Ascending aorta (tissue), 2 donors: ENCODE measurements at regions not wholly inside any gene's neighbourhood (a gene's known extent, or its start where the extent isn't known, plus 50 kb on each side); places are given as distances from the start of the nearest gene placed in this dataset.

ENCODE experiments used
- DNase-seq, 2 donors: peaks; one replicate each; pipeline ENCODE4 v3.0.0-alpha.2; 2019; ENCODE audit warnings: low spot score in 2 of 2
- H3K27ac ChIP-seq, 2 donors: fragments of 200-600 bp; sonication (generic); one replicate each; pipeline ENCODE4 v1.5.1; 2016 to 2017; ENCODE audit warnings: mild to moderate bottlenecking in 1 of 2
- H3K27me3 ChIP-seq: fragments of 200-600 bp; sonication (generic); one replicate; pipeline ENCODE4 v1.5.1; 2017
- H3K36me3 ChIP-seq, 2 donors: fragments of 200-600 bp; sonication (generic); one replicate each; pipeline ENCODE4 v1.5.1; 2016
- H3K4me1 ChIP-seq, 2 donors: fragments of 200-600 bp; sonication (generic); one replicate each; pipeline ENCODE4 v1.5.1; 2016 to 2017; ENCODE audit warnings: mild to moderate bottlenecking in 1 of 2
- H3K4me3 ChIP-seq, 2 donors: fragments of 200-600 bp; sonication (generic); one replicate each; pipeline ENCODE4 v1.5.1; 2016 to 2017; ENCODE audit warnings: mild to moderate bottlenecking in 1 of 2
- H3K9me3 ChIP-seq, 2 donors: fragments of 200-600 bp; sonication (generic); one replicate each; pipeline ENCODE4 v1.5.1; 2016
- CTCF ChIP-seq, 3 experiments: fragments of 200-600 bp in 2 of 3; fragments of 450-650 bp in 1 of 3; sonication (generic) in 2 of 3; IDR thresholded peaks; one replicate each; pipeline ENCODE4 v1.5.1; 2016 to 2019; ENCODE audit warnings: antibody characterized with exemption in 3 of 3, mild to moderate bottlenecking in 1 of 3, moderate library complexity in 1 of 3
- intact Hi-C: fragments of 100-400 bp; cut with DNase I; formaldehyde crosslinking; loops from one replicate; pipeline ENCODE4 v1.15.1; 2023

GRCh38 chrX:101986586-101986985 is 54.8 kb upstream of the ZMAT1 start:
- intact Hi-C loops = no loop called here
- H3K9me3 ChIP-seq = no peaks in the 10 kb centered on the region
- no peak overlapping the region for H3K27ac ChIP-seq
- no peak overlapping the region for H3K4me3 ChIP-seq
- no peaks in the 10 kb centered on the region for H3K27me3 ChIP-seq
- no peaks in the 10 kb centered on the region for H3K36me3 ChIP-seq
- no peak for DNase-seq
- TF ChIP-seq CTCF (IDR thresholded peaks at IDR 0.05) = no peak
- no peaks in the 10 kb centered on the region for H3K4me1 ChIP-seq
